ENCODE measurements at regions not wholly inside any gene's neighbourhood (a gene's known extent, or its start where the extent isn't known, plus 50 kb on each side); places are given as distances from the start of the nearest gene placed in this dataset.

- TF ChIP-seq SP1 (IDR thresholded peaks at IDR 0.05; ENCODE audit: low read depth, low read length) (no peak), CEBPB (IDR thresholded peaks at IDR 0.05; ENCODE audit: low read depth, low read length) (no peak), EZH2 (IDR thresholded peaks at IDR 0.05; ENCODE audit: low read depth, low read length, severe bottlenecking) (no peak), CTCF (IDR thresholded peaks at IDR 0.05; ENCODE audit: control extremely low read depth in 1 of 3, insufficient read depth in 1 of 3, low read depth in 1 of 3, low read length in 3 of 3) (no peak), SUZ12 (IDR thresholded peaks at IDR 0.05; ENCODE audit: low read length) (no peak), RFX5 (IDR thresholded peaks at IDR 0.05; ENCODE audit: borderline replicate concordance, low read depth, low read length) (no peak), YY1 (IDR thresholded peaks at IDR 0.05; ENCODE audit: low read depth, low read length) (no peak), POU5F1 (IDR thresholded peaks at IDR 0.05; ENCODE audit: low read depth, low read length) (no peak), POLR2A (IDR thresholded peaks at IDR 0.05; ENCODE audit: control extremely low read depth in 1 of 2, low read depth in 2 of 2, low read length in 2 of 2) (no peak), KDM5A (IDR thresholded peaks at IDR 0.05; ENCODE audit: low read length) (no peak), NANOG (IDR thresholded peaks at IDR 0.05; ENCODE audit: insufficient read depth, low read depth, low read length, poor library complexity, severe bottlenecking) (no peak), GTF2F1 (IDR thresholded peaks at IDR 0.05; ENCODE audit: borderline replicate concordance, low read depth, low read length) (no peak), SAP30 (IDR thresholded peaks at IDR 0.05; ENCODE audit: insufficient read depth, insufficient replicate concordance, low read length) (no peak)
Observed at GRCh38 chr5:88474574-88474973, 205.9 kb upstream of the TMEM161B start.
